ENCODE measurements at regions not wholly inside any gene's neighbourhood (a gene's known extent, or its start where the extent isn't known, plus 50 kb on each side); places are given as distances from the start of the nearest gene placed in this dataset.

DNA sequence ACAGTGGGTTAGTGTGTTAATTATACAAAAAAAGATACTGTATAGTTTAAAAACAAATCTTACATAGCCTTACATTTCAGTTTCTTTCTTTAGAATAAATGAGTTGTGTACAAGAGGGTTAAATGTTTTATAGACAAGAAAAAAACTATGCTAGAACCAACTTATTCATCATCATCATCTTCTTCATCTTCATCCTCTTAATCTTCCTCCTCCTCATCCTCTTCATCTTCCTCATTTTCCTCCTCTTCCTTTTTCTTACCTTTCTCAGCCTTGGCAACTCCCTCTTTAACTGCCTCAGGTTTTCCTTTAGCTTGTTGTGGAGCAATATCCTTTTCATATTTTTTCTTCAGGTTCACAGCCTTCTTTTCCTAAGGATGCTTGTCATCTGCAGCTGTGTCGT lies 53.7 kb downstream of the RPS12 start:
- H3K27ac Mint-ChIP-seq (ENCODE audit: unreplicated experiment): no peak overlapping the region
- H3K36me3 Mint-ChIP-seq (ENCODE audit: low read depth): no peaks in the 10 kb centered on the region
- no peak overlapping the region for H3K4me3 Mint-ChIP-seq (ENCODE audit: unreplicated experiment)
- H3K27me3 Mint-ChIP-seq (ENCODE audit: low read depth): peaks cover 2% of the 10 kb centered on the region
- TF ChIP-seq, protein P1, sequence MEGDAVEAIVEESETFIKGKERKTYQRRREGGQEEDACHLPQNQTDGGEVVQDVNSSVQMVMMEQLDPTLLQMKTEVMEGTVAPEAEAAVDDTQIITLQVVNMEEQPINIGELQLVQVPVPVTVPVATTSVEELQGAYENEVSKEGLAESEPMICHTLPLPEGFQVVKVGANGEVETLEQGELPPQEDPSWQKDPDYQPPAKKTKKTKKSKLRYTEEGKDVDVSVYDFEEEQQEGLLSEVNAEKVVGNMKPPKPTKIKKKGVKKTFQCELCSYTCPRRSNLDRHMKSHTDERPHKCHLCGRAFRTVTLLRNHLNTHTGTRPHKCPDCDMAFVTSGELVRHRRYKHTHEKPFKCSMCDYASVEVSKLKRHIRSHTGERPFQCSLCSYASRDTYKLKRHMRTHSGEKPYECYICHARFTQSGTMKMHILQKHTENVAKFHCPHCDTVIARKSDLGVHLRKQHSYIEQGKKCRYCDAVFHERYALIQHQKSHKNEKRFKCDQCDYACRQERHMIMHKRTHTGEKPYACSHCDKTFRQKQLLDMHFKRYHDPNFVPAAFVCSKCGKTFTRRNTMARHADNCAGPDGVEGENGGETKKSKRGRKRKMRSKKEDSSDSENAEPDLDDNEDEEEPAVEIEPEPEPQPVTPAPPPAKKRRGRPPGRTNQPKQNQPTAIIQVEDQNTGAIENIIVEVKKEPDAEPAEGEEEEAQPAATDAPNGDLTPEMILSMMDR (IDR thresholded peaks at IDR 0.05): no peak
- no peaks in the 10 kb centered on the region for H3K4me1 Mint-ChIP-seq (ENCODE audit: low read depth)
- no peaks in the 10 kb centered on the region for H3K9me3 Mint-ChIP-seq (ENCODE audit: low read depth)
- DNase-seq (ENCODE audit: low spot score): no peak

DNA sequence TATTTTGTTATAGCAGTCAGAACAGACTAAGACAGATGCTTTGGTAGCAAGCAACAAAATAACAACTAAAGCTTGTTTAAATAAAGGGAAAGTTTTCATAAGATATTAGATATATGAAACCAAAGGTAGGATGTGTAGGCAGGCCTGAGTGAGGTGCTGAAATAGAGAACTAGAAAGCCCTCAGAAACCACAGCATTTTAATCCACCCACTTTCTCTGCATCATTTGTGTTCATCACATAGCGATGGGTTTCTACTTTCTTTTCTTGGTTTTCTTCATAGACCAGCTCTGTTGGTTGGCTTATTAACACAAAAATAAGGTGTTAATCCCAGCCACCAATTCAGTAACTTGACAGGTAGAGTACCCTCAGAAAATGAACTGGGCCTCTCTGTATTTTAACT lies 58.6 kb downstream of the RPS12 start:
- Mint-ChIP-seq H3K4me1 (ENCODE audit: low read depth) (no peaks in the 10 kb centered on the region), H3K9me3 (ENCODE audit: low read depth) (peaks cover 8% of the 10 kb centered on the region), H3K27me3 (ENCODE audit: low read depth) (peaks cover 2% of the 10 kb centered on the region), H3K36me3 (ENCODE audit: low read depth) (no peaks in the 10 kb centered on the region), H3K4me3 (ENCODE audit: unreplicated experiment) (no peak overlapping the region), H3K27ac (ENCODE audit: unreplicated experiment) (no peak overlapping the region)
- DNase-seq (ENCODE audit: low spot score): no peak
- TF ChIP-seq, protein P1 (IDR thresholded peaks at IDR 0.05): no peak

DNA sequence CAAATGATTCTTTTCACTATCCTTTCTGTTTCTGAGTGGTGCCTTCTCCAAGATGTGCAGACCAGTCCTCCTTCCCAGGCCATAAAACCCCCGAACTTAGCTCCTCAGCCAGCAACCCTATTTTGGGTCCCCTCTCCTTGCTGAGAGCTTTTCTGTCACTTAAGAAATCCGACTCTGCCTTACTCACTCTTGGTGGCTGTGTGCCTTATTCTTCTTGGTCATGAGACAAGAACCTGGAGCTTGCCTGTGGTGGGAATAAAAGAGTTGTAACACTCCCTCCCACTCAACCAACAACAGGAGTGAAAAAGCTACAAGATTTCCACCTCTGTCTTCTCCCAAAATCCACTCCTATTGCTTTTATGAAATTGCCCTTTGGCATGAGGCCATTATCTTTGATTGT lies 62.6 kb downstream of the RPS12 start:
- Mint-ChIP-seq H3K27ac (ENCODE audit: unreplicated experiment) (no peak overlapping the region), H3K27me3 (ENCODE audit: low read depth) (no peaks in the 10 kb centered on the region), H3K4me1 (ENCODE audit: low read depth) (no peaks in the 10 kb centered on the region), H3K9me3 (ENCODE audit: low read depth) (peaks cover 8% of the 10 kb centered on the region), H3K36me3 (ENCODE audit: low read depth) (no peaks in the 10 kb centered on the region), H3K4me3 (ENCODE audit: unreplicated experiment) (no peak overlapping the region)
- no peak for DNase-seq (ENCODE audit: low spot score)
- TF ChIP-seq, protein P1 (IDR thresholded peaks at IDR 0.05): no peak

DNA sequence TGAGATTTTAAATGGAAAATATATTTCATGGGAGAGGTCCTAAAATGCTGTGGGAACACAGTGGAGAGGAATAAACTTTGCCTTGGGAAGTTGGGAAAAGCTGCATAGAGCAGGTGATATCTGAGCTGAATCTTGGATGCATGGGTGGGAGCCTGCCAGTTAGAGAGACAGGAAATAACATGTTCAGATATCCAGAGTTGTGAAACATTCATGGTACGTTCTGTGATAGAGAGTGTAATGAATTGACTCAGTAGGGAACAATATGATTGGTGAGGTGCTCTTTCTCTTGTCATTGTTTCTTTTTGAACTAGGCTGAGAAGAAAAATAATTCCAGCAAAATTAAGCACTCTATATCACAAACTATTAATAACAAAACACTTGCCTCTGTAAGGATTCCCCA lies 72.8 kb downstream of the RPS12 start:
- Mint-ChIP-seq H3K4me1 (ENCODE audit: low read depth) (no peaks in the 10 kb centered on the region), H3K27me3 (ENCODE audit: low read depth) (no peaks in the 10 kb centered on the region), H3K4me3 (ENCODE audit: unreplicated experiment) (no peak overlapping the region), H3K36me3 (ENCODE audit: low read depth) (no peaks in the 10 kb centered on the region), H3K9me3 (ENCODE audit: low read depth) (peaks cover 5% of the 10 kb centered on the region), H3K27ac (ENCODE audit: unreplicated experiment) (no peak overlapping the region)
- TF ChIP-seq, protein P1 (IDR thresholded peaks at IDR 0.05): no peak
- DNase-seq (ENCODE audit: low spot score): no peak

DNA sequence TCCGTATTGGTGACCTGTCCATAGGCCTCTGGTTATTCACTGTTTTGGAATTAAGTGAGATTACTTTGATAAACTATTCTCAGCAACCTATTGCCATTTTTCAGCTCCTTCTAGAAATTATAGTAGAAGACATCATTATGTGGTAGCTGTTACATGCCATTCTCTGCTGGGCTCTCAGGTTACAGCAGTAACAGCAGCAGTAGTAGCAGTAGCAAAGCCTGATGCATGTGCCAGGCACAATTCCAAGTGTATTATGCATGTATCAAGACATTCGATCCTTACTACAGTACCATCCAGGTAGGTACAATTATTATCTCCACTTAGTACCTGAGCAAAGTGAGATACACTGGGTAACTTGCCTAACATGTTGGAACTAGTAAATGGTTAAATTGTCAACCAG lies 74.3 kb downstream of the RPS12 start:
- no peaks in the 10 kb centered on the region for H3K36me3 Mint-ChIP-seq (ENCODE audit: low read depth)

More for the DNA sequence above, 74.3 kb downstream of the RPS12 start:
- no peak for DNase-seq (ENCODE audit: low spot score)
- no peaks in the 10 kb centered on the region for H3K4me1 Mint-ChIP-seq (ENCODE audit: low read depth)
- no peaks in the 10 kb centered on the region for H3K27me3 Mint-ChIP-seq (ENCODE audit: low read depth)
- no peak overlapping the region for H3K4me3 Mint-ChIP-seq (ENCODE audit: unreplicated experiment)
- no peak overlapping the region for H3K27ac Mint-ChIP-seq (ENCODE audit: unreplicated experiment)
- TF ChIP-seq, protein P1 (IDR thresholded peaks at IDR 0.05): no peak
- peaks cover 5% of the 10 kb centered on the region for H3K9me3 Mint-ChIP-seq (ENCODE audit: low read depth)
